B cell (primary cell): ENCODE measurements at regions not wholly inside any gene's neighbourhood (a gene's known extent, or its start where the extent isn't known, plus 50 kb on each side); places are given as distances from the start of the nearest gene placed in this dataset.

Experiments used
- ATAC-seq: fragments of 200-7000 bp; cut with Tn5 transposase; one replicate; pipeline ENCODE4 v1.10.0; 2021; ENCODE audit warnings: low read depth, mild to moderate bottlenecking, moderate number of reproducible peaks, moderate library complexity
- CTCF ChIA-PET: fragments of 350-600 bp; sonication (Branson Sonifier 250); formaldehyde crosslinking; loops from one replicate; lab custom pipeline; 2021; ENCODE audit warnings: antibody characterized with exemption, inconsistent platforms; lab: Charles Lee
- POLR2A ChIA-PET: fragments of 350-600 bp; sonication (Branson Sonifier 250); formaldehyde crosslinking; loops from one replicate; lab custom pipeline; 2021; ENCODE audit warnings: antibody characterized with exemption; lab: Charles Lee
- DNase-seq: peaks from one replicate; pipeline ENCODE4 v3.0.0; 2013
- H2AFZ ChIP-seq: 2 replicates; pipeline ENCODE4 v1.6.1; 2012; ENCODE audit warnings: mild to moderate bottlenecking, low read depth, low read length; ENCODE audit not compliant: insufficient read depth, poor library complexity, severe bottlenecking
- H3K27ac ChIP-seq, 2 donors: 1 replicate in 1 of 2; 2 replicates in 1 of 2; pipeline ENCODE4 v1.5.1; 2012 to 2013; ENCODE audit warnings: low read length in 2 of 2, mild to moderate bottlenecking in 2 of 2, moderate library complexity in 1 of 2
- H3K27me3 ChIP-seq, 4 experiments: fragments of 200-600 bp in 1 of 4; sonication (generic) in 1 of 4; replicated peaks in 1 of 4; 1 replicate in 2 of 4; 2 replicates in 2 of 4; pipeline versions ENCODE4 v1.6.1 to v1.7.0; 2013 to 2016; ENCODE audit warnings: low read length in 3 of 4, mild to moderate bottlenecking in 2 of 4, mixed read lengths in 1 of 4, moderate library complexity in 1 of 4; ENCODE audit not compliant: insufficient read depth in 4 of 4, control insufficient read depth in 3 of 4; ENCODE audit errors: control extremely low read depth in 1 of 4
- H3K36me3 ChIP-seq, 2 experiments: replicated peaks in 1 of 2; 1 replicate in 1 of 2; 2 replicates in 1 of 2; pipeline versions ENCODE4 v1.6.1 to v1.7.1; 2013; ENCODE audit warnings: low read length in 1 of 2; ENCODE audit not compliant: insufficient read depth in 2 of 2, control insufficient read depth in 1 of 2; ENCODE audit errors: control extremely low read depth in 1 of 2, extremely low read depth in 1 of 2
- H3K4me1 ChIP-seq, 2 donors: fragments of 200-600 bp in 1 of 2; sonication (generic) in 1 of 2; 1 replicate in 1 of 2; 2 replicates in 1 of 2; pipeline versions ENCODE4 v1.5.1 to v1.6.1; 2013 to 2017; ENCODE audit warnings: low read length in 2 of 2; ENCODE audit not compliant: control insufficient read depth in 2 of 2, insufficient read depth in 2 of 2
- H3K4me2 ChIP-seq: replicated peaks from 2 replicates; pipeline ENCODE3; 2012; ENCODE audit warnings: mild to moderate bottlenecking, low read depth, low read length; ENCODE audit not compliant: poor library complexity, severe bottlenecking
- H3K4me3 ChIP-seq, 5 experiments: fragments of 200-600 bp in 1 of 5; sonication (generic) in 1 of 5; 1 replicate in 3 of 5; 2 replicates in 2 of 5; pipeline versions ENCODE4 v1.5.1 to v1.7.0; 2011 to 2016; ENCODE audit warnings: low read length in 4 of 5, mild to moderate bottlenecking in 4 of 5, low read depth in 2 of 5, control low read depth in 1 of 5, moderate library complexity in 1 of 5; ENCODE audit not compliant: insufficient read depth in 1 of 5; ENCODE audit errors: control extremely low read depth in 1 of 5, extremely low read depth in 1 of 5
- H3K79me2 ChIP-seq: fragments of 200-600 bp; sonication (generic); one replicate; pipeline ENCODE4 v1.6.0; 2016; ENCODE audit warnings: low read length; ENCODE audit not compliant: control insufficient read depth, insufficient read depth
- H3K9ac ChIP-seq: fragments of 200-600 bp; sonication (generic); 2 replicates; pipeline ENCODE4 v1.6.1; 2017; ENCODE audit warnings: mild to moderate bottlenecking, low read length, moderate library complexity
- H3K9me3 ChIP-seq, 3 donors: one replicate each; pipeline versions ENCODE4 v1.6.1 to v1.7.1; 2013; ENCODE audit warnings: low read length in 2 of 3; ENCODE audit not compliant: control insufficient read depth in 2 of 3, insufficient read depth in 1 of 3; ENCODE audit errors: control extremely low read depth in 1 of 3
- H4K20me1 ChIP-seq: 2 replicates; pipeline ENCODE4 v1.6.0; 2012; ENCODE audit warnings: mild to moderate bottlenecking, low read length; ENCODE audit not compliant: insufficient read depth, control insufficient read depth, poor library complexity, severe bottlenecking
- H3K27ac Mint-ChIP-seq: one replicate; pipeline ENCODE4 v1.8.0; 2021; ENCODE audit warnings: mixed read lengths
- H3K27me3 Mint-ChIP-seq: one replicate; pipeline ENCODE4 v1.8.0; 2021; ENCODE audit warnings: mixed read lengths
- H3K4me1 Mint-ChIP-seq: one replicate; pipeline ENCODE4 v1.8.0; 2021; ENCODE audit warnings: mixed read lengths
- H3K4me3 Mint-ChIP-seq: one replicate; pipeline ENCODE4 v1.8.0; 2021; ENCODE audit warnings: mixed read lengths
- H3K9me3 Mint-ChIP-seq: one replicate; pipeline ENCODE4 v1.8.0; 2022; ENCODE audit warnings: mixed read lengths; ENCODE audit not compliant: insufficient read depth
- CTCF ChIP-seq: fragments of 200-600 bp; IDR thresholded peaks from one replicate; pipeline ENCODE4 v1.8.0; 2022; ENCODE audit warnings: antibody characterized with exemption, mild to moderate bottlenecking
- EZH2 ChIP-seq: IDR thresholded peaks from 2 replicates; pipeline ENCODE4 v1.6.1; 2012; ENCODE audit warnings: borderline replicate concordance, low read depth, mild to moderate bottlenecking, moderate library complexity, low read length; ENCODE audit not compliant: insufficient read depth, poor library complexity, severe bottlenecking
- WGBS: methylation state at CpG from one replicate; pipeline ENCODE4 v1.1.5; 2013; ENCODE audit warnings: missing lambda C conversion rate; ENCODE audit not compliant: insufficient coverage; 5-methylcytosine and 5-hydroxymethylcytosine counted together
- intact Hi-C: fragments of 100-400 bp; cut with micrococcal nuclease; formaldehyde crosslinking; loops from one replicate; pipeline ENCODE4 v1.10.0; 2022

- H3K9ac ChIP-seq, result no peak overlapping the region
- 100% methylated on average over 2 of the region's 5 CpGs for WGBS
- CTCF ChIA-PET, result interaction anchor here (0.6 to 0.9 kb wide), 2 partner anchors 9 to 356 kb away, joined by 3 read pairs; no protein-coding TSS in a partner anchor
- H3K4me2 ChIP-seq, result no peak overlapping the region
- intact Hi-C loops, result no loop called here
- no peaks in the 10 kb centered on the region for H3K9me3 ChIP-seq
- H4K20me1 ChIP-seq, result no peaks in the 10 kb centered on the region
- Mint-ChIP-seq H3K4me1 (no peaks in the 10 kb centered on the region), H3K27ac (no peak overlapping the region), H3K27me3 (peaks cover 4% of the 10 kb centered on the region), H3K4me3 (no peak overlapping the region), H3K9me3 (no peaks in the 10 kb centered on the region)
- H3K27me3 ChIP-seq, result no peaks in the 10 kb centered on the region
- H3K27ac ChIP-seq, result no peak overlapping the region
- DNase-seq, result no peak
- H3K79me2 ChIP-seq, result no peaks in the 10 kb centered on the region
- no peak for ATAC-seq
- H3K4me3 ChIP-seq, result no peak overlapping the region
- POLR2A ChIA-PET, result no interaction called here
- no peak overlapping the region for H2AFZ ChIP-seq
- TF ChIP-seq EZH2, result no peak
- TF ChIP-seq CTCF, result no peak
- H3K36me3 ChIP-seq, result no peaks in the 10 kb centered on the region
- H3K4me1 ChIP-seq, result no peaks in the 10 kb centered on the region
Measured at GRCh38 chr15:61480863-61481262, 251.8 kb upstream of the RORA start.

- POLR2A ChIA-PET, result no interaction called here
- H3K9me3 ChIP-seq, result no peaks in the 10 kb centered on the region
Measured at GRCh38 chr15:61480295-61480694, 251.2 kb upstream of the RORA start.

More at GRCh38 chr15:61480295-61480694, 251.2 kb upstream of the RORA start:
- no peak for ATAC-seq
- no peak overlapping the region for H3K9ac ChIP-seq
- H3K4me2 ChIP-seq, result no peak overlapping the region
- no peaks in the 10 kb centered on the region for H3K36me3 ChIP-seq
- Mint-ChIP-seq H3K4me3 (no peak overlapping the region), H3K27me3 (peaks cover 4% of the 10 kb centered on the region), H3K27ac (no peak overlapping the region), H3K9me3 (no peaks in the 10 kb centered on the region), H3K4me1 (no peaks in the 10 kb centered on the region)
- WGBS, result 90% methylated on average over 4 of the region's 5 CpGs
- H3K27me3 ChIP-seq, result no peaks in the 10 kb centered on the region
- H4K20me1 ChIP-seq, result no peaks in the 10 kb centered on the region
- no peaks in the 10 kb centered on the region for H3K79me2 ChIP-seq
- no peak for DNase-seq
- CTCF ChIA-PET, result interaction anchor here (0.9 kb wide), 1 partner anchor 10 kb away, joined by 3 read pairs; no protein-coding TSS in a partner anchor
- H3K4me1 ChIP-seq, result no peaks in the 10 kb centered on the region
- TF ChIP-seq EZH2 (no peak), CTCF (no peak)
- no peak overlapping the region for H3K27ac ChIP-seq
- intact Hi-C loops, result no loop called here
- no peak overlapping the region for H2AFZ ChIP-seq
- H3K4me3 ChIP-seq, result no peak overlapping the region
